ENCODE measurements at regions not wholly inside any gene's neighbourhood (a gene's known extent, or its start where the extent isn't known, plus 50 kb on each side); places are given as distances from the start of the nearest gene placed in this dataset.

DNA sequence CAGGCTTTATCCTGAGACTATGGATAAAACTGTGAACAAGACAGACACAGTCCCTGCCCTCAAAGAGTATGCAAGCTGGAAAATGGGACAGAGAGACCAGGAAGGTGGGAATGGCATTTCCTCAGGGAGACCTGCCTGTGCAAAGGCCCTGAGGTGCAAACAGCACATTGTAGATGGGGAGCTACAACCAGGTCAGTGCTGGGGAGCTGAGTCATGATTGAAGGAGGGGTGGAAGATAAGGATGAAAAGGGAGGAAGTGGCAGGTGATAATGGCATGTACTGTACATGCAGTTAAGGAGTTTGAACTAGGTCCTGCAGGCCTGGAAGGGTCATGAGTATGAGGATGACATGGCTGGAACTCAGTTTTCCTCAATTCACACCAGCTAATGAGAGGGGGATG, 75.5 kb upstream of the BOD1 start:
- no peak for DNase-seq

DNA sequence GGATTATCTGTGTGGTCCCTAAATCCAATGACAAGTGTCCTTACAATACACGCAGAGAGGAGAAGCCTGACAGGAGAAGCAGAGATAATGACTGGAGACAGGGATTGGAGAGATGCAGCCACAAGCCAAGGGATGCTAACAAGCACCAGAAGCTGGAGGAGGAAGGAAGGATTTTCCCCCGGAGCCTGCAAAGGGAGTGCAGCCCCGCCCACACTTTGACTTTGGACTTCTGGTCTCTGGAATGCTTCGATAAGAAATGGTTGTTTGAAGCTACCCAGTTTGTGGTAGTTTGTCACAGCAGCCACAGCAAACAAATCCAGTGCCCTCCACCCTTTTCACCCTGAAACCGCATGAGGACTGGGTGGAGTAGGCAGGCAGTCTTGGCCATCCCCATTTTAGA, 77.2 kb upstream of the BOD1 start:
- DNase-seq = no peak

DNA sequence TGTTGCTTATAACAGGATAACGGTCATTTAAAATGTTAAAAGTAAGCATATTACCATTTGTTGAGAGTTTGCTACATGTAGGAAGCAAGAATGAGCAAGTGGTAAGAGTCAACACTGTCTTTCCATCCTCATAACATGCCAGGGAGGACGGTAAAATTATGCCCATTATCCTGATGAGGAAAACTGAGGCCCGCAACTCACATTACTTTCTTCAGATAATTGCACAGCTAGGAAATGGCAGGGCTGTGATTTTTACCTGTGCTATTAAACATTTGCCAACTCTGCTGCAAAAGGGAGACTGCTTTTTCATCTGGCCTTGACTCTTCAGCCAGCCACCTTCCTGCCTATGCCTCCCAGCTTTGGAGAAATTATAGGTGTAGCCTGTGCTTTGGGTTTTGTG, 79.8 kb upstream of the BOD1 start:
- DNase-seq = no peak

DNA sequence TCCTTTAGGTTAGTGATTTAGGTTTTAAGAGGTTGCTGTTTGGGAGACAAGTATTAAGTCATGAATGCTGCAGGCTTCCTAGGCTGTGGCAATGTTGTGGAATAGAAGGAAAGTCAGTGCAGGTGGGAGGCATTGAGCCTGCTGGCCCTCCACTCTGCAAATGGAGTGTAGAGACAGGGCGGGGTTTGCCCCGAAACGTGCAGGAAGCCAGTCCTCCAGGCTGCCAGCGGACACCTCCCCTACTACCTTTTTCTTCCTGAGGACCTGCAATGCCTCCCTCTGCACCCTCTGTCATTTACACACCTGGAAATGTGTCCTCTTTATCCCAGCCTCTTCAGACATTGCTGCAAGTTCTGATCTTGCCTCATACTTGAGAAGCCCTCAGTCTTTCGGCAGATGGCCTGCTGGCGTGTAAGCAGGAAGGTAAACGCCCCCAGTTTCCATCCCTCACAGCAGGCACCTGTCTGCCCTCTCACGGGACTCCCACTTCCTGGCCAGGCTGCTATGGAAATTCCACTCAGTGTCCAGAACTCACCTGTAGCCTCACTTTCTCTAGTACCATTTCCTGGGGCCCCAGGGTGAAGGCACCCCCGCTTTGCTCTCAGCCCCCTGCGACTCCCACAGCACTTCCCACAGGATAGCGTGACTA, 81.6 kb upstream of the BOD1 start:
- DNase-seq = no peak

DNA sequence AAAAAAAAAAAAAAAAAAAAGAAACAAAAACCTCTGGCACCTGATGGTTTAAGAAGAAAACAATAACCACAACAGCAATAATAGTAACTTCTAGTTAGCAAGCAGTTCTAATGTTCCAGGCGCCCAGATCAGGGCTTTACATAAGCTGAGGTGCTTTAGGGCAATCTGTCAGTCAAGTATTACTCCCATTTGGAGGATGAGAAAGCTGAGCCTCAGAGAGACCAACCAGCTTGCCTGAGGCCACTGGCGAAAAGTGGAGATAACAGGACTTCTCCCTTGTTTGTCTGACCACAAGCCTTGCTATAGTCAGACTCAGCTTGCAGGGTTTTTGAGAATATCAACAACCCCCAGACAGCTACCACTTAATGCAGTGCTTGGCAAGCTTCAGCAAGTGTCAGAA, 83.5 kb upstream of the BOD1 start:
- DNase-seq = no peak

DNA sequence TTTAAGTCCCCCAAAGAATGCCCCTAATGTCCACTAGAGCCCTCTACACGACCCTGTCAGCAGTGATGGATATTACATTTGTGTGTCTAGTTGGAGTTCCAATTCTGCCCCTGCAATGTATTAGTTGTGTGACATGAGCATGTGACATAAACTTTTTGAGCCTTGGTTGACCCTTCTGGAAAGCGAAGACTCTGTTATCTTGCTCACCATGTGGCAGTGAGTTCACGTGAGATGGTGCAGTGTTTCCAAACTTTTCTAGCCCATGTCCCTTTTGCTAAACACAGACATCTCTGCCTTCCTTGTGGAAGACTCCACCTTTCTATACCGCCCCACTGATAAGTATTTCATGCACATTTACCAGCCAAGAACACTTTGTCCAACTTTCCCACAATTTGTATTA, 87.0 kb upstream of the BOD1 start:
- DNase-seq = no peak

DNA sequence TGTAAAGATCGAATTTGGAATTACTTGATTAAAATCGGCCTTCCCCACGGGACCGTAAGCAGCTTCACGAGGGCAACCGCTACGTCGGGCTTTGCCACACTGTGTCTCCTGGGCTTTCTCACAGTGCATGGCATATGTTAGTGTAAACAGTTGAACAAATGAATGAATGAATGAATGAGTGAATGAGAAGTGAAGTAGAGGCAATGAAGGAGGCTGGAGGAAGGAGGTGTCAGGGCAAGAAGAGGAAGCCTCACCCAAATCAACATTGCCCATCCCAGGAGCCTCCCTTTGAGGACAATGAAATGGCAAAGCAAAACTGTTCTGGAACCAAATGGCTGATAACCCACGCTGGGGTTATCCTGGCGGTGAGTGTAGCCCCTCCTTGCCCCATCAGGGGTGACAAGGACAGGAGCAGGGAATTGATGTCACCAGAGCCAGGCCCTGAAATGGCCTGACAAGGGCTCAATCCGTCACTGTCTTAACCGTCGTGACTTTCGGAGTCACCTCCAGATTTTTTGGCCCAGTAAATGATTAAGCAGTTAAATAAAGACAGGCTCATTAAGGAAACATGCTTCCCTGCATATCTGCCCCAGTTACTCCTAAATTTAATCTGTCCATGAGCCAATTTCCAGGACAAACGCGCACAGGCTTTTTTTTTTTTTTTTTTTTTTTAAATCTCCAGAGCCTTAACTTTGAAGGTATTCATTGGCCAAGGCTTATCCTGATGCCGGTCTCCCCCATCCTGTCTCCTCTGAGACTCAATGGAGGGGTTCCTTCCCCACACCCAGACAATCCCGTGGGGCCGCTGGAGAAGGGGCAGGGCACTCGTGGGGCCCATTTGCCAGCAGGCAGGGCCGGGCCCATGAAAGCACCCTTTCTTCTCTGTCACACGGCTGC, 88.4 kb upstream of the BOD1 start:
- DNase-seq = no peak

DNA sequence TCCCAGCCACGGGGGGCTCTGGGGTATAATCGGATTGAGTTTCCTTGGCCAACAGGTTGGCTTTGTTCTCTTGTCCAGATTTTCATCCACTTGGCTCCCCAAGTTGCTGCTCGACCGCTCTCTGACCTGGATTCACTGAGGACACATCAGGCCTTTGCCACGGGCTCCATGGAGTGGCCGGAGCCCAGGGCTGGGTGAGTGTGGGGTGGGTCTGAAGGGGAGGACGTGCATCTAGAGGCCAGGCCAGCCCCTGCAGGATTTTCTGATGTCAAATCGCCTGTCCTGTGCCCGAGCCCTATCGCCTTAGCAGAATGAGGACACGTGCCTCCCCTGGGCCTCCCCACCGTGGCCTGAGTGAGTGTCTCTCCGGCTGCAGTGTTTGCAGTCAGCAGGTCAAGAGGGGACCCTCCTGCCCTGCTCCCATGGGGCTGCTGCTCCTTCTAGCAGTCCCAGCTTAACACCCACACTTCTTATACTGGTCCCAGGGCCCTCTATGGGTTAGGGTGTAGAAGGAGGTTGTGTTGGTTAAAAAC, 89.1 kb upstream of the BOD1 start:
- no peak for DNase-seq

DNA sequence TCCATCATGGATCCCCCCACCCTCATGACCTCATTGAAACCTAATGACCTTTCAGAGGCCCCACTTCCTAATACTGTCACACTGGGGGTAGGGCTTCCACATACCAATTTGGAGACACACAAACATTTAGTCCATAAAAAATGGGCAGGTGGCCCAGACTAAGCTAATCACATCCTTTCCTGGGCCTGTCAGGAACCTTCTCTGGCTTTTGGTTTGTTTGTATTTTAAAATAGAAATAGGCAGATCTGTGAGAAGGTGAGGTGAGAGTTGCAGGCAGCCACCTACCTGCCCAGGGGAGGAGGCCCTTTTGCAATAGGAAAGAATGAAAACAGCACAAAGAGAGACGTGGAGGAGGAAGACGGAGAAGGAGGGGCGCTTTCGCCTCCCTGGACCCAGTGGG, 90.2 kb upstream of the BOD1 start:
- DNase-seq = no peak

DNA sequence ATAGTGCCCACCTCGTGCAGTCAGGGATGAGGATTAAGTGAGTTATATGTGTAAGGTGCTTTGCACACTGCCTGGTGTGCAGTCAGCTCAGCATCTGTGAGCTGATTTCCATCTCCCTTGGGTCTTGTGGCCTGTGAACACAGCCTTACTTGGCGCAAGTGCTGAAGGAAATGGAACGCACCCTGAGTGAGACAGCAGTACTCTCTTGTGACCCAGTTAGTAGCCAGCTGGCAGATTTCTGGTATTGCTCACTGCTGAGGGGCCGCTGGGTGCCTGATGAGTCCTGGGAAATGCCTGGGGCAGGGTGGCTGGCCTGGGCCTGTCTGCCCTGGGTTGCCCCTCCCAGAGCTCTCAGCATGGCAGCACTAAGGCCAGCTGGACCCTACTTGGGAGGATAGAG, 90.9 kb upstream of the BOD1 start:
- no peak for DNase-seq

DNA sequence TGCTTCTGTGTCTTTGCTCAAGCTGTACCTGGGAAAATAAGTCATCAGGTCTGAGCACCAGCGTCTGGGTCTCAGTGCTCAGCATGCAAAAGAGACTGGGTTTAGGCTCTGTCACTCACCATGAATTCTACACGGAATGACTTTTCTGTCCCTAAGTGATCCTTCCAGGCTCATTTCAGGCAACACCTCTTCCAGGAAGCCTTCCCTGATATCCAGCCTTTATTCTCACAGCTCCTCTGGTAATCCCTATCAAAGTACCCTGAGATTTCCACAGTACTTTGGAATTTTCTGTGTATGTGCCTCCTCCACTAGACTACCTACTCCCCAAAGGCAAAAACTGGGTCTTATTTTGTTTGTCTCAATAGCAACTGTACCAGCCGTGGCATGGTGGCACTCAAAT, 92.7 kb upstream of the BOD1 start:
- no peak for DNase-seq

DNA sequence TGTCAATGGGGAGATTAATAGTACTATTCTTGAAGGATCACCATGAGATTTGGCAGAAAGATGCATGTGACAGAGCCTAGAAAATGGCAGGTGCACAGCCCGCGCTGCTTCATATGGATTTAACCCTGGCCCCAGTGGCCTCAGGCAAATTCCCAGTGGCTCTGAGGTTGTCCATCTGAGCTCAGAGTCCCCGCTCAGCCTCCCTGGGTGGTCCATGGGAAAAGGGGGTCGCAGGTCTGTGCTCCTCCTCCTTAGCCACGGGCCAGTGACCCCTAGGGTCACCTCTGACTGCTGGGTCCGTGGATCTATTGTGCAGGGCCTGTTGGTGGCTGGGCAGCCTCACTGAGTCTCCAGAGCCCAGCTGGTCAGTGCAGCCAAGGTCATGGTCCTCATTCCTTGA, 93.3 kb upstream of the BOD1 start:
- DNase-seq = no peak

DNA sequence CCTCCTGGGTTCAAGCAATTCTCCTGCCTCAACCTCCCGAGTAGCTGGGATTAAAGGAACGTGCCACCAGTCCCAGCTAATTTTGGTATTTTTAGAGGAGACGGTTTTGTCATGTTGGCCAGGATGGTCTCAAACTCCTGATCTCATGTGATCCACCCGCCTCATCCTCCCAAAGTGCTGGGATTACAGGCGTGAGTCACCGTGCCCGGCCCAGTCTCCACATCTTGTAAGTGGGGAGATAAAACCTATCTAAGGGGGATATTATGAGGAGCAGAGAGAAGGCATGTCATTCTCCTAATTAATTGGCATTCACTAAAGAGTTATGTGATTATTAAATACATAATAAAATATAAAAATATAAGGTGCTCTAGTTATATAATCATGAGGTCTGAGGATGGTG, 94.1 kb upstream of the BOD1 start:
- DNase-seq = no peak

DNA sequence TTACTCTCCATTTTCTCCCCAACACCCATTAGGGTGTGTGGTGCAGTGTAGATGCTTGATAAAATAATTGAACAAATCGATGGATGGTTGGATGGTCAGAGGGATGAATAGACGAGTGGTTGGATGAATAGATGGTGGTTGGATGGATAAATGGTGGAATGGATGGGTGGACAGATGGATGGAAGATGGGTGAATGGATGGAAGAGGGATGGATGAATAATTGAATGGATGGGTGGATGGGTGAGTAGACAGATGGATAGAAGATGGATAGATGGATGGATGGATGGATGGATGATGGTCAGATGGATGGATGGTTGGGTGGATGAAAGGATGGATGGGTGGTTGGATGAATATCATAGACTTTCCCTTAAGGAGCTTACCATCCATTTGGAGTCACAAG, 95.0 kb upstream of the BOD1 start:
- DNase-seq = no peak

DNA sequence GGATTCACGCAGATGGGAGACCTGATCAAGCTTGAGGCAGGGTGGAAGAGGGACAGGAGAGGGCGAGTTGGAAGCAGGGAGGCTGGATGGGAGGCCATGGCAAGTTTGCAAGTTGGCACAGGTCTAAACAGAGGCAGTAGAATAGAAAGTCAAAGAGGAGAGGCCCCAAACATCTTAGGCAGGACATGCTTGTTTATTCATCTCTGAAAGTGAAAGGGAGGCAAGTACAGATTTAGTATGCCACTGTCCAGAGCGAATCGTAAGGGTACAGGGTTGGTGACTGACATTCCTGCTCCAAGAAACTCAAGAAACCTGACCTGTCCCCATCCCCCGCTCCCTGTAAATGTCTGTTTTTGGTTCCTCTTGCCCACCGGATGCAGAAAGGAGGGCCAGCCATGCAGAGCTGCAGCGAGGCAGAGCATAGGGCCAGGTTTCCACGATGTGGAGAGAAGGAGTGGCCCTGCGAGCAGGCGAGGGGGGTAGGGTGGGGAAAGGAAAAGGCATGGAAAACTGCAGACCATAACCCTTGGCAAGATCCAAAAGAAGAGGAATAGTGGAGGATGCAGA, 96.2 kb upstream of the BOD1 start:
- DNase-seq = no peak

DNA sequence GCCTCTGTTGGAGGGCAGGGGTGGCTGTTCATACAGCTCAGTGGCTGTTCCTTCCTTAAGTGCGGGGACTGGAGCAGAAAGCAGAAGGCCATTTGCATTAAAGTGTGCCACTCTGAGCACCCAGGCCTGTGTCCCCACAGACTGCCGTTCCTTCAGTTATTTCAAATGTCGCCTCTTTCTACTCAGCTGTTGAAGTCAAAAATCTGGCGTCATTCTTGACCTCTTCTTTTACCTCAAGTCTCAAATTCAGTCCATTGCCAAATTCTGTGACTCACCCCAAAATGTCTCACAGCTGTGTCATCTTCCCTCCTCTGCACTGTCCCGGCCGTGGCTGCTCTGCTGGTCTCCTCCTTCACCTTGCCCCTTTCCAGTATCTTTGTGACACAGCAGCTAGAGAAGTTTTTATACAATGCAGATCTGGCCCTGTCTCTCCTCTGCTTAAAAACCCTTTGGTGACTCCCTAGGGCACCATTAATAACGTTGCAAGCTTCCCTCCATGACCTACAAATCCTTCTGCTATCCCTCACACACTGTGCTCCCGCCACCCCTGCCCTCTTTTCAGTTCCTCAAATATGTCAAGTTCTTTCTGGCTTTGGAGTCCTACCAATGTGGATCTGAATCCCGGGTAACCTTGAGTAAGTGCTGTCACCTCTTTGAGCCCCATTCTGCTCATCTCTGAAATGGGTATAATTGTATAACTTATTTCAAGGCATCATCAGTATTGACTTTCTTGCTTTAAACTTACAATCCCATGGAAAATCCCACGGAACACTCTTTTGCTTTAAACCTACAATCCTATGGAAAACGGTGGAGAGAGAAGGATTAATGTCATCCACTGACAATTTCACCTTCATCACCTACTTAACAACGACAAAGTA, 98.3 kb upstream of the BOD1 start:
- DNase-seq = no peak

DNA sequence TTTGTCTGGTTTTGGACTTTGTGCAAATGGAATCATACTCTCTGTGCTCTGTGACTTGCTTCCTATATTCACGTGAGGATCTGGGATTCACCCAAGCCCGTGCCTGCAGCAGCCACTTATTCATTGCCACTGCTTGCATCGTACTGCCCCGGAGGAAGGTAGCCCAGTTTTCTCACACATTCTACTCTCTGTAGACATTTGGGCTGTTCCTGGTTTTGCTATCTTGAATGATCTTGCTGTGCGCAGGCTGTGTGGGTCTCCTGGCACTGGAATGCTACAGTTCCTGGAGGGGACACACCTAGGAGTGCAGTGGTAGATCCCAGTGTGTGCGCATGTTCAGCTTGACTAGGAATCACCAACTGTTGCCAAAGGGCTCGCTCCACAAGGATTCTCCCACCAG, 99.2 kb upstream of the BOD1 start:
- DNase-seq = no peak

DNA sequence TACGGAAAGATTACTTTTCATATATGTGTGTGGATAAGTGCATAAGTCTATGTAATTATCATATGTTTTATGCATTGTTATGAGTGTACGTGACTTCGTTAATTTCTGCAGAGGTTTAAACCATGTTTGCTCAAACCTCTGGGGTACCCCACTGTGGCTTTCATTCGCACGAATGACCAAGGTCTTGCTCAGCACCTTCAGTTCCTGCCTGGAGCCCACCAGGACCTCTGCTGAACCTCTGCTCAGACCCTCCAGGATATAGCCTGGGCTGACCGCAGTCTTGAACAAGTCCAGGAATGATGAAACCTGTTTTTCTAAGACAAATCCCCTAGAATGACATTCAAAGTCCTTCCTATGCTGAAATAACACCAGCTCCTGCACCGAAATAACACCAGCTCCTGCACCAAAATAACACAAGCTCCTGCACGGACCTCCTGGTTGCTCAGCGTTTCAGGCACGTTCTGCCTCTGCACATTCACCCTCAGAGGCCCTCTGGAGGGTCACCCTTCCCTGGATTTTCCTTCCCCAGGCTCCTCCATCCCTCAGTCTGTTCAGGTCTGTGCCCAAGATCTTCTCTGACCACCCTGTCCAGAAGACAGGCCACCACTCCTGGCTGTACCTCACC, 99.7 kb upstream of the BOD1 start:
- no peak for DNase-seq

DNA sequence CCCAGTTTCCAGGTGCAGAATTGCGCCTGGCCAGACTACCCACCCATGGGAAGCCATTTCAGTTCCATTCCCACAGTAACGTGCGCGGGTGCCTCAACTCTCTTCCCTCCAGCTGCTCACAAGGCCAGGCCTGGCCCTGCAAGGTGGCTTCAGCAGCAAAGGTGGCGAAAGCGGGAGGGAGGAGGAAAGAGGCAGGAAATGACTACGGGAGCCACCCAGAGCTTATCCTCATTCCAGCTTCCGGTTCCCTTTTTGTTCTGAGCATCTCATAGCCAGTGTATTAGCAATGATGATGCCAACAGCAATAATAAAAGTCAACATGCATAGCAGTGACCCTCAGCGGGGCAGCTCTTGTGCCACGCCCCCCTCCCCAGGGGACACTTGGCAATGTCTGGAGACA, 101.5 kb upstream of the BOD1 start:
- DNase-seq = no peak

DNA sequence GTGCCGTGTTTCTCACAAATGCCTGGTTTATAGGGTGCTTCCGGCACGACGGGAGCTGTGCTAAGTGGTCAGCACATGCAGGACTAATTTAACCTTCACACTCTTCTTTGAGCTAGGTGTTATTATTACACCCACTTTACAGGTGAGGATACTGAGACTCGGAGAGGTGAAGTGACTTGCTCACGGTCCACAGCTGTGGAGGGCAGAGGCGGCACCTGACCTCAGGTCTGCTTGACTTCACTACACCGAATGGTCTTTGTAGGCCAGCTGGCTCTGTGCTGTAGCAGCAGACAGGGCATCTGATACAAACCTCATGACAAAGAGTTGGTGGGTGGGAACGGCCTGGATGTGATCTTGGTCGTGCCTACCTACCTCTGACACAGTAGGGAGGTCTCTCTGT, 102.0 kb upstream of the BOD1 start:
- DNase-seq = no peak

DNA sequence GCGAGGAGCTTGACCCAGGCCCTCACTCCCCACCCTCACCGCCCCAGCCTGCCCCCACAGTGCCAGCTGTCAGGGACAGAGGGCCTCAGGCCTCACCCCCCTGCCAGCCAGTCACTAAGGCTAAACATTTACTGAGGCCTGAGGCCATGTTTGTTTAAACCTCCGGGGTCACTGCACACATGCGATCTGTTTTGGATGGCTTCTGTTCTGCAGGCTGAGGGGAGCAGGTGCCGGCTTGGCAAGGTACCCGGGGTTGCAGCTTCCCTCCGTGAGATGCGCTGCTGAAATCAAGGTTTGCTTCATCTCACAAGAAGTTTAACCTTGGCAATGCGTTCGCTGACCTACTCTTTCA, 103.3 kb upstream of the BOD1 start:
- no peak for DNase-seq

DNA sequence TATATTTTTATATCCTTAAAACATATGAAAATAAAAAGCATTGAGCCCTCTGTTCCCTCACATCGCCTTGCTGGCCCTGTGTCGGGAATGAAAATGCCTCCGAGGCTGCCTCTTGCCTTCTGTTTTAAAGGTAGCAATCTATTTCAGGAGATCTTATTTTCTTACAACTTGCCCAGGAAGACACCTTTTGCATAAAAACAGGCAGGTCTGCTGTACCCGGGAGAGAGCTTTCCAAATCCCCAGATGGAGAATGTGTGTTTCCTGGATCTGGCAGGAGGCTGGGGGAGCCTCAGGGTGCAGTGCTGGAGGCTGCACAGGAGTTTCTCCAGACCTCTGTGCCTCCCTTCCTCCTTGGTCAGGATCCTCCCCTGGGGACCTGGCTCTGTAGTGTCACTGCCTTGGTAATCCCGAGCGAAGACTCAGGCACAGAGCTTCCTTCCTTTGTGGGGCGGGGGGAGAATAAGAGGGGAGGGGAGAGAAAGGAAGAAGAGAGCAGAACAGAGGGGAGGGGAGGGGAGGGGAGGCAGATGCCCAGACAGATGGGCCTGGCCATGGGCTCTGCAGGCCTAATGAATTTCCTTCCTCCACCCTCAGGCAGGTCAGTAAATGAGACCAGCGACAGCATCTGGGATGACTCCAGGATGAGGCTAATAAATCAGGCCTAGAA, 104.0 kb upstream of the BOD1 start:
- no peak for DNase-seq
